Right lung (tissue), 2 donors: ENCODE measurements at regions not wholly inside any gene's neighbourhood (a gene's known extent, or its start where the extent isn't known, plus 50 kb on each side); places are given as distances from the start of the nearest gene placed in this dataset.

Experiments
- DNase-seq, 2 donors: peaks; one replicate each; pipeline ENCODE4 v3.0.0-alpha.2; 2013

- DNase-seq: no peak
Measured at GRCh38 chr12:94783862-94784261, 133.5 kb upstream of the TMCC3 start.

- no peak for DNase-seq
Measured at GRCh38 chr12:94783343-94783742, 133.0 kb upstream of the TMCC3 start.

GRCh38 chr12:94781835-94782234, 131.5 kb upstream of the TMCC3 start:
- DNase-seq: no peak

GRCh38 chr12:94779485-94779884, 129.1 kb upstream of the TMCC3 start:
- DNase-seq: no peak

GRCh38 chr12:94777936-94778335, 127.6 kb upstream of the TMCC3 start:
- DNase-seq: no peak

GRCh38 chr12:94775710-94776109, 125.4 kb upstream of the TMCC3 start:
- DNase-seq: no peak

GRCh38 chr12:94771741-94772140, 121.4 kb upstream of the TMCC3 start:
- DNase-seq: no peak

GRCh38 chr12:94771199-94771598, 120.8 kb upstream of the TMCC3 start:
- no peak for DNase-seq

- no peak for DNase-seq
Measured at GRCh38 chr12:94770791-94771190, 120.4 kb upstream of the TMCC3 start.

- no peak for DNase-seq
Measured at GRCh38 chr12:94769776-94770759, 119.7 kb upstream of the TMCC3 start.

- no peak for DNase-seq
Measured at GRCh38 chr12:94769047-94769420, 118.7 kb upstream of the TMCC3 start.

- no peak for DNase-seq
Measured at GRCh38 chr12:94768398-94769046, 118.2 kb upstream of the TMCC3 start.

- no peak for DNase-seq
Measured at GRCh38 chr12:94767956-94768355, 117.6 kb upstream of the TMCC3 start.

GRCh38 chr12:94766397-94766796, 116.0 kb upstream of the TMCC3 start:
- DNase-seq: no peak

GRCh38 chr12:94763462-94763861, 113.1 kb upstream of the TMCC3 start:
- no peak for DNase-seq

GRCh38 chr12:94762943-94763342, 112.6 kb upstream of the TMCC3 start:
- DNase-seq: no peak

GRCh38 chr12:94762259-94762942, 112.0 kb upstream of the TMCC3 start:
- no peak for DNase-seq

GRCh38 chr12:94761559-94761958, 111.2 kb upstream of the TMCC3 start:
- no peak for DNase-seq

- DNase-seq: no peak
Measured at GRCh38 chr12:94760786-94761185, 110.4 kb upstream of the TMCC3 start.

GRCh38 chr12:94756789-94757188, 106.4 kb upstream of the TMCC3 start:
- no peak for DNase-seq

- no peak for DNase-seq
Measured at GRCh38 chr12:94755598-94755997, 105.2 kb upstream of the TMCC3 start.

- no peak for DNase-seq
Measured at GRCh38 chr12:94754653-94755052, 104.3 kb upstream of the TMCC3 start.
